DMS53 treated with DMSO at 0.1 percent for 48 hours (cell line): ENCODE measurements at regions not wholly inside any gene's neighbourhood (a gene's known extent, or its start where the extent isn't known, plus 50 kb on each side); places are given as distances from the start of the nearest gene placed in this dataset.

Experiments
- DNase-seq: peaks from one replicate; lab custom pipeline; 2025; ENCODE audit not compliant: unreplicated experiment; lab: John Stamatoyannopoulos, UW

GRCh38 chr7:145681159-145681558 lies 435.4 kb upstream of the CNTNAP2 start:
- DNase-seq: no peak

- DNase-seq: no peak
Observed at GRCh38 chr7:145665499-145666258, 450.9 kb upstream of the CNTNAP2 start.

GRCh38 chr7:145655666-145656065 lies 460.9 kb upstream of the CNTNAP2 start:
- no peak for DNase-seq

- DNase-seq: no peak
Observed at GRCh38 chr7:145645135-145645515, 471.5 kb upstream of the CNTNAP2 start.

GRCh38 chr7:145644426-145645134 lies 472.0 kb upstream of the CNTNAP2 start:
- DNase-seq: no peak

- no peak for DNase-seq
Observed at GRCh38 chr7:145643981-145644380, 472.6 kb upstream of the CNTNAP2 start.

- DNase-seq: no peak
Observed at GRCh38 chr7:145633513-145633912, 483.1 kb upstream of the CNTNAP2 start.

- DNase-seq: no peak
Observed at GRCh38 chr7:145624618-145625017, 492.0 kb upstream of the CNTNAP2 start.

- no peak for DNase-seq
Observed at GRCh38 chr7:145605963-145606362, 510.6 kb upstream of the CNTNAP2 start.

- no peak for DNase-seq
Observed at GRCh38 chr7:145599376-145599775, 517.2 kb upstream of the CNTNAP2 start.

- DNase-seq: no peak
Observed at GRCh38 chr7:145584401-145584800, 532.2 kb upstream of the CNTNAP2 start.

GRCh38 chr7:145582742-145583303 lies 533.8 kb upstream of the CNTNAP2 start:
- DNase-seq: no peak

GRCh38 chr7:145557805-145558204 lies 558.8 kb upstream of the CNTNAP2 start:
- no peak for DNase-seq

GRCh38 chr7:145543242-145543641 lies 573.4 kb upstream of the CNTNAP2 start:
- no peak for DNase-seq

- DNase-seq: no peak
Observed at GRCh38 chr7:145539910-145540309, 576.7 kb upstream of the CNTNAP2 start.

GRCh38 chr7:145534301-145534700 lies 582.3 kb upstream of the CNTNAP2 start:
- DNase-seq: no peak

GRCh38 chr7:145520284-145520683 lies 596.3 kb upstream of the CNTNAP2 start:
- no peak for DNase-seq

- DNase-seq: peak; percentile 96
Observed at GRCh38 chr7:145511004-145511403, 605.6 kb upstream of the CNTNAP2 start.

GRCh38 chr7:145497911-145498525 lies 618.6 kb upstream of the CNTNAP2 start:
- DNase-seq: no peak

- DNase-seq: no peak
Observed at GRCh38 chr7:145490356-145490755, 626.2 kb upstream of the CNTNAP2 start.

GRCh38 chr7:145489609-145490008 lies 627.0 kb upstream of the CNTNAP2 start:
- DNase-seq: no peak

GRCh38 chr7:145488816-145489215 lies 627.8 kb upstream of the CNTNAP2 start:
- no peak for DNase-seq
